HCT116 (cell line): ENCODE measurements at regions not wholly inside any gene's neighbourhood (a gene's known extent, or its start where the extent isn't known, plus 50 kb on each side); places are given as distances from the start of the nearest gene placed in this dataset.

Source experiments
- ATAC-seq: fragments of 200-7000 bp; cut with Tn5 transposase; 2 replicates; pipeline ENCODE4 v1.9.1; 2020; ENCODE audit warnings: mild to moderate bottlenecking, moderate library complexity
- BruUV-seq: library from RNA; stranded (reverse); fragments of 400-500 nt; replicated peaks from 2 replicates; lab custom pipeline; 2021; lab: Mats Ljungman, UMichigan
- CTCF ChIA-PET: fragments of 300-600 bp; sonication (Branson Sonifier 250); formaldehyde crosslinking; loops from one replicate; lab custom pipeline; 2021; ENCODE audit warnings: antibody characterized with exemption; lab: Charles Lee
- POLR2A ChIA-PET: fragments of 300-600, 350-600 bp; sonication (Branson Sonifier 250); formaldehyde crosslinking; loops from one replicate; lab custom pipeline; 2021; ENCODE audit warnings: antibody characterized with exemption; lab: Charles Lee
- RAD21 ChIA-PET, 2 experiments: fragments of 300-600 bp; sonication (Branson Sonifier 250); formaldehyde crosslinking; loops; one replicate each; lab custom pipeline; 2023; ENCODE audit warnings: low total read pairs in 2 of 2; ENCODE audit not compliant: uncharacterized antibody in 2 of 2, unreplicated experiment in 2 of 2, low non-redundant PET in 1 of 2; lab: Charles Lee
- DNase-seq: peaks from one replicate; pipeline ENCODE4 v3.0.0-alpha.2; 2010; ENCODE audit warnings: low read depth, low spot score
- H2AFZ ChIP-seq: fragments of 200-600 bp; shearing (Covaris generic), sonication (generic); 2 replicates; pipeline ENCODE4 v1.6.1; 2017; ENCODE audit warnings: low read depth, mixed run types, mixed read lengths, antibody characterized with exemption, low read length; ENCODE audit not compliant: poor library complexity, severe bottlenecking
- H3K27ac ChIP-seq: 2 replicates; pipeline ENCODE4 v1.5.1; 2012; ENCODE audit warnings: low read depth, low read length
- H3K27me3 ChIP-seq: fragments of 200-600 bp; sonication (generic); 2 replicates; pipeline ENCODE4 v1.6.1; 2016; ENCODE audit warnings: mixed run types, low read length, mixed read lengths; ENCODE audit not compliant: insufficient read depth
- H3K36me3 ChIP-seq, 2 experiments: fragments of 200-500 bp in 1 of 2; fragments of 200-600 bp in 1 of 2; sonication (Bioruptor generic) in 1 of 2; sonication (generic) in 1 of 2; 2 replicates each; pipeline versions ENCODE4 v1.5.1 to v1.6.1; 2014 to 2016; ENCODE audit warnings: low read length in 2 of 2, inconsistent platforms in 1 of 2, mixed read lengths in 1 of 2, mixed run types in 1 of 2; ENCODE audit not compliant: insufficient read depth in 2 of 2, control insufficient read depth in 1 of 2
- H3K4me1 ChIP-seq, 2 experiments: fragments of 200-600 bp in 1 of 2; sonication (generic) in 1 of 2; 2 replicates each; pipeline versions ENCODE4 v1.5.1 to v1.6.1; 2012 to 2017; ENCODE audit warnings: low read length in 2 of 2, inconsistent platforms in 1 of 2, mild to moderate bottlenecking in 1 of 2, mixed read lengths in 1 of 2, mixed run types in 1 of 2, moderate library complexity in 1 of 2; ENCODE audit not compliant: insufficient read depth in 2 of 2, control insufficient read depth in 1 of 2
- H3K4me2 ChIP-seq: fragments of 200-600 bp; sonication (generic); 2 replicates; pipeline ENCODE4 v1.6.1; 2017; ENCODE audit warnings: mixed run types, low read length, mixed read lengths
- H3K4me3 ChIP-seq, 2 experiments: fragments of 200-600 bp in 1 of 2; sonication (generic) in 1 of 2; replicated peaks in 1 of 2; 2 replicates each; pipeline ENCODE4 v1.5.1; 2011 to 2016; ENCODE audit warnings: low read length in 2 of 2, control low read depth in 1 of 2, low read depth in 1 of 2, mild to moderate bottlenecking in 1 of 2, mixed read lengths in 1 of 2, mixed run types in 1 of 2
- H3K79me2 ChIP-seq: fragments of 200-600 bp; sonication (generic); 2 replicates; pipeline ENCODE4 v1.6.1; 2017; ENCODE audit warnings: mild to moderate bottlenecking, mixed run types, low read length, moderate library complexity, mixed read lengths; ENCODE audit not compliant: insufficient read depth
- H3K9ac ChIP-seq: fragments of 200-600 bp; sonication (generic); 2 replicates; pipeline ENCODE4 v1.6.1; 2016; ENCODE audit warnings: low read length, mixed read lengths
- H3K9me2 ChIP-seq: fragments of 200-600 bp; sonication (generic), shearing (Covaris generic); 2 replicates; pipeline ENCODE4 v1.6.1; 2017; ENCODE audit warnings: mixed run types, mild to moderate bottlenecking, moderate library complexity; ENCODE audit not compliant: insufficient read depth
- H3K9me3 ChIP-seq, 2 experiments: fragments of 200-500 bp in 1 of 2; fragments of 200-600 bp in 1 of 2; sonication (Bioruptor generic) in 1 of 2; sonication (generic) in 1 of 2; 2 replicates each; pipeline ENCODE4 v1.6.1; 2014 to 2017; ENCODE audit warnings: low read length in 2 of 2, mixed read lengths in 2 of 2, inconsistent platforms in 1 of 2, low read depth in 1 of 2, mild to moderate bottlenecking in 1 of 2, mixed run types in 1 of 2, moderate library complexity in 1 of 2; ENCODE audit not compliant: control insufficient read depth in 1 of 2, insufficient read depth in 1 of 2
- H4K20me1 ChIP-seq: fragments of 200-600 bp; sonication (generic), shearing (Covaris generic); 2 replicates; pipeline ENCODE4 v1.6.1; 2017; ENCODE audit warnings: mixed run types, mild to moderate bottlenecking, moderate library complexity; ENCODE audit not compliant: insufficient read depth
- CBX3 ChIP-seq: IDR thresholded peaks from 2 replicates; pipeline ENCODE4 v1.6.1; 2012; ENCODE audit warnings: low read depth
- CEBPB ChIP-seq: IDR thresholded peaks from 2 replicates; pipeline ENCODE4 v1.6.1; 2012; ENCODE audit warnings: low read depth
- EGR1 ChIP-seq: IDR thresholded peaks from 2 replicates; pipeline ENCODE4 v1.6.1; 2012; ENCODE audit warnings: low read depth
- ELF1 ChIP-seq: IDR thresholded peaks from 2 replicates; pipeline ENCODE4 v1.6.1; 2012; ENCODE audit warnings: low read depth, borderline replicate concordance
- EZH2 ChIP-seq: fragments of 200-600 bp; sonication (generic); IDR thresholded peaks from 2 replicates; pipeline ENCODE4 v1.6.1; 2017; ENCODE audit warnings: antibody characterized with exemption, mixed run types
- EZH2phosphoT487 ChIP-seq: fragments of 200-600 bp; IDR thresholded peaks from 2 replicates; pipeline ENCODE4 v1.6.1; 2018; ENCODE audit warnings: antibody characterized with exemption, borderline replicate concordance
- FOSL1 ChIP-seq: IDR thresholded peaks from 2 replicates; pipeline ENCODE4 v1.6.1; 2012; ENCODE audit warnings: low read depth
- JUND ChIP-seq: IDR thresholded peaks from 2 replicates; pipeline ENCODE4 v1.6.1; 2012
- POLR2A ChIP-seq: IDR thresholded peaks from 2 replicates; pipeline ENCODE4 v1.7.0; 2011; ENCODE audit warnings: borderline replicate concordance; ENCODE audit not compliant: insufficient read depth, insufficient read length; ENCODE audit errors: extremely low read depth
- POLR2AphosphoS5 ChIP-seq: IDR thresholded peaks from 2 replicates; pipeline ENCODE4 v1.6.1; 2011; ENCODE audit warnings: mild to moderate bottlenecking, low read depth, low read length, moderate library complexity
- RAD21 ChIP-seq: IDR thresholded peaks from 2 replicates; pipeline ENCODE4 v1.6.1; 2012; ENCODE audit warnings: low read depth, mild to moderate bottlenecking
- SIN3A ChIP-seq: IDR thresholded peaks from 2 replicates; pipeline ENCODE4 v1.6.1; 2012; ENCODE audit warnings: low read depth
- SP1 ChIP-seq: IDR thresholded peaks from 2 replicates; pipeline ENCODE4 v1.6.1; 2012; ENCODE audit warnings: low read depth
- TCF7L2 ChIP-seq: IDR thresholded peaks from 2 replicates; pipeline ENCODE4 v1.7.0; 2011; ENCODE audit warnings: borderline replicate concordance, inconsistent platforms; ENCODE audit not compliant: insufficient read depth, insufficient read length; ENCODE audit errors: extremely low read depth
- ZFX ChIP-seq: fragments of 450-650 bp; IDR thresholded peaks from 2 replicates; pipeline ENCODE4 v1.6.1; 2017
- ZNF274 ChIP-seq: fragments of 200-500 bp; sonication (Bioruptor generic); IDR thresholded peaks from 2 replicates; pipeline ENCODE4 v1.6.1; 2014; ENCODE audit warnings: mild to moderate bottlenecking, low read depth, low read length, inconsistent platforms
- intact Hi-C: fragments of 100-400 bp; cut with micrococcal nuclease; formaldehyde crosslinking; loops from 2 replicates; pipeline ENCODE4 v1.10.0; 2022
- TF ChIP-seq, protein P1 (sequence below), 3 experiments: fragments of 200-600 bp in 1 of 3; sonication (generic) in 1 of 3; IDR thresholded peaks in 2 of 3; conservative IDR thresholded peaks in 1 of 3; 2 replicates each; pipeline ENCODE4 v1.5.1; 2012 to 2017; ENCODE audit warnings: low read depth in 2 of 3, low read length in 2 of 3, antibody characterized with exemption in 1 of 3, borderline replicate concordance in 1 of 3, control low read depth in 1 of 3, mild to moderate bottlenecking in 1 of 3, mixed read lengths in 1 of 3, mixed run types in 1 of 3, moderate library complexity in 1 of 3; ENCODE audit not compliant: insufficient read depth in 1 of 3
- TF ChIP-seq, protein P2 (sequence below): IDR thresholded peaks from 2 replicates; pipeline ENCODE4 v1.6.1; 2012
- TF ChIP-seq, protein P3 (sequence below): IDR thresholded peaks from 2 replicates; pipeline ENCODE4 v1.6.1; 2011; ENCODE audit warnings: mild to moderate bottlenecking, low read length, moderate library complexity; ENCODE audit not compliant: insufficient replicate concordance; ENCODE audit errors: extremely low read depth

DNA sequence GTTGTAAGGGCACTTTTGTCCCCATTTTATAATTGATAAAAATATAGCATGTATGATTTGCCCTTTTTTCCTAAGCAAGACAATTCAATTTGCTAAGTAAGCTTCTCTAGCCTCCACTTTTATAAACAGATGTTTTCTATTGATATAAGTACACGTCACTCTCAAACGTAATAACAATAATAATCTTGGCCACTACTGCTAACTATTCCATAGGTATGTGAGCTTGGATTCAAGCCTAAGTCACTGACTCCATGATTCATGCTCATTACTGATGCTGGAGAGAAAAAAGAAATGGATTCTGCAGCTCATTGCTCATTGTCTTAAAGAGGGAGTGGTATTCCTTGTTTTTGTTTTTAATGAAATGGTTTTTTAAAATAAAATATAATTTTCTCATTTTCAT lies 661.0 kb downstream of the GALC start:
- ChIA-PET RAD21 (no interaction called here), CTCF (no interaction called here), POLR2A (no interaction called here)
- Histone ChIP-seq H3K4me3 (no peak overlapping the region), H4K20me1 (no peaks in the 10 kb centered on the region), H3K36me3 (no peaks in the 10 kb centered on the region), H3K27me3 (no peaks in the 10 kb centered on the region), H3K9ac (no peak overlapping the region), H3K4me2 (no peak overlapping the region), H3K79me2 (no peaks in the 10 kb centered on the region), H3K4me1 (no peaks in the 10 kb centered on the region), H3K27ac (no peak overlapping the region), H2AFZ (no peak overlapping the region), H3K9me3 (peaks cover 20 to 29% of the 10 kb centered on the region in 2 experiments; a peak in 3 of 4 replicates), H3K9me2 (no peaks in the 10 kb centered on the region)
- ATAC-seq = no peak
- BruUV-seq = no TSS peak
- TF ChIP-seq SIN3A (no peak), SP1 (no peak), ZNF274 (no peak), JUND (no peak), ELF1 (no peak)
- TF ChIP-seq, protein P1, sequence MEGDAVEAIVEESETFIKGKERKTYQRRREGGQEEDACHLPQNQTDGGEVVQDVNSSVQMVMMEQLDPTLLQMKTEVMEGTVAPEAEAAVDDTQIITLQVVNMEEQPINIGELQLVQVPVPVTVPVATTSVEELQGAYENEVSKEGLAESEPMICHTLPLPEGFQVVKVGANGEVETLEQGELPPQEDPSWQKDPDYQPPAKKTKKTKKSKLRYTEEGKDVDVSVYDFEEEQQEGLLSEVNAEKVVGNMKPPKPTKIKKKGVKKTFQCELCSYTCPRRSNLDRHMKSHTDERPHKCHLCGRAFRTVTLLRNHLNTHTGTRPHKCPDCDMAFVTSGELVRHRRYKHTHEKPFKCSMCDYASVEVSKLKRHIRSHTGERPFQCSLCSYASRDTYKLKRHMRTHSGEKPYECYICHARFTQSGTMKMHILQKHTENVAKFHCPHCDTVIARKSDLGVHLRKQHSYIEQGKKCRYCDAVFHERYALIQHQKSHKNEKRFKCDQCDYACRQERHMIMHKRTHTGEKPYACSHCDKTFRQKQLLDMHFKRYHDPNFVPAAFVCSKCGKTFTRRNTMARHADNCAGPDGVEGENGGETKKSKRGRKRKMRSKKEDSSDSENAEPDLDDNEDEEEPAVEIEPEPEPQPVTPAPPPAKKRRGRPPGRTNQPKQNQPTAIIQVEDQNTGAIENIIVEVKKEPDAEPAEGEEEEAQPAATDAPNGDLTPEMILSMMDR (IDR thresholded peaks at IDR 0.05 in 2 of 3, conservative IDR thresholded peaks at IDR 0.05 in 1 of 3; ENCODE audit: borderline replicate concordance in 1 of 3, insufficient read depth in 1 of 3, low read depth in 2 of 3, low read length in 2 of 3) = no peak
- no peak for DNase-seq
- intact Hi-C loops = no loop called here

DNA sequence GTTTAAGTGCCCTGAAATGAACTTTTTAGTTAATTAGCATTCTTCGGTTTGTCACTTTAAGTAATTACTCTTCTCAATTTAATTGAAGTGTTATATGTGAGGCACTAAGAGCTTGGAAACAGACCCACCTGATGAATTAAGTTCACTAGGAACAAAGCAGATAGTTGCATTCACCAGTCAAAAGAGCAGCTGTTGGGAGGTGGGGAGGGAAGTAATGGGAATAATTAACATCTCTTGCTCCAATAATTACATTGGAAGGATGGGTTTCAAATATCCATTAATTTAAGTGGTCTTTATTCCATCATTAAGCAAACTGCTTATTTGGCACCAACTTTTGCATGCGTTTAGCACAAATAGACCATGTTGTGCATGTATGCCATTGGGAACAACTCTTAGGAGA lies 667.2 kb downstream of the GALC start:
- Histone ChIP-seq H4K20me1 (no peaks in the 10 kb centered on the region), H3K4me3 (no peak overlapping the region), H3K36me3 (no peaks in the 10 kb centered on the region), H3K4me1 (no peaks in the 10 kb centered on the region), H3K79me2 (no peaks in the 10 kb centered on the region), H3K4me2 (no peak overlapping the region), H3K27me3 (no peaks in the 10 kb centered on the region), H3K9me3 (peaks cover 12 to 22% of the 10 kb centered on the region in 2 experiments; a peak in 2 of 4 replicates), H3K27ac (no peak overlapping the region), H3K9me2 (no peaks in the 10 kb centered on the region), H3K9ac (no peak overlapping the region), H2AFZ (no peak overlapping the region)
- BruUV-seq = no TSS peak
- no peak for ATAC-seq
- ChIA-PET RAD21 (no interaction called here), POLR2A (no interaction called here), CTCF (no interaction called here)
- no peak for DNase-seq
- intact Hi-C loops = no loop called here
- TF ChIP-seq POLR2A (no peak), SIN3A (no peak), TCF7L2 (no peak), CEBPB (no peak), EGR1 (no peak), FOSL1 (no peak), JUND (no peak), ELF1 (no peak), EZH2phosphoT487 (no peak), SP1 (no peak), ZFX (no peak), CBX3 (no peak), POLR2AphosphoS5 (no peak), ZNF274 (no peak), RAD21 (no peak), EZH2 (no peak)
- TF ChIP-seq, protein P2, sequence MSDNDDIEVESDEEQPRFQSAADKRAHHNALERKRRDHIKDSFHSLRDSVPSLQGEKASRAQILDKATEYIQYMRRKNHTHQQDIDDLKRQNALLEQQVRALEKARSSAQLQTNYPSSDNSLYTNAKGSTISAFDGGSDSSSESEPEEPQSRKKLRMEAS = no peak
- TF ChIP-seq, protein P3, sequence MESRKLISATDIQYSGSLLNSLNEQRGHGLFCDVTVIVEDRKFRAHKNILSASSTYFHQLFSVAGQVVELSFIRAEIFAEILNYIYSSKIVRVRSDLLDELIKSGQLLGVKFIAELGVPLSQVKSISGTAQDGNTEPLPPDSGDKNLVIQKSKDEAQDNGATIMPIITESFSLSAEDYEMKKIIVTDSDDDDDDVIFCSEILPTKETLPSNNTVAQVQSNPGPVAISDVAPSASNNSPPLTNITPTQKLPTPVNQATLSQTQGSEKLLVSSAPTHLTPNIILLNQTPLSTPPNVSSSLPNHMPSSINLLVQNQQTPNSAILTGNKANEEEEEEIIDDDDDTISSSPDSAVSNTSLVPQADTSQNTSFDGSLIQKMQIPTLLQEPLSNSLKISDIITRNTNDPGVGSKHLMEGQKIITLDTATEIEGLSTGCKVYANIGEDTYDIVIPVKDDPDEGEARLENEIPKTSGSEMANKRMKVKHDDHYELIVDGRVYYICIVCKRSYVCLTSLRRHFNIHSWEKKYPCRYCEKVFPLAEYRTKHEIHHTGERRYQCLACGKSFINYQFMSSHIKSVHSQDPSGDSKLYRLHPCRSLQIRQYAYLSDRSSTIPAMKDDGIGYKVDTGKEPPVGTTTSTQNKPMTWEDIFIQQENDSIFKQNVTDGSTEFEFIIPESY = no peak
